CD14-positive monocyte (primary cell): ENCODE measurements at regions not wholly inside any gene's neighbourhood (a gene's known extent, or its start where the extent isn't known, plus 50 kb on each side); places are given as distances from the start of the nearest gene placed in this dataset.

Experiments used
- DNase-seq, 3 donors: peaks; one replicate each; pipeline ENCODE4 v3.0.0-alpha.2; 2011 to 2022
- H2AFZ ChIP-seq: 2 replicates; pipeline ENCODE4 v1.6.0; 2012; ENCODE audit warnings: mild to moderate bottlenecking, low read depth, low read length, inconsistent platforms; ENCODE audit not compliant: insufficient read depth, poor library complexity, severe bottlenecking
- H3K27ac ChIP-seq, 2 donors: 1 replicate in 1 of 2; 2 replicates in 1 of 2; pipeline ENCODE4 v1.5.1; 2012 to 2013; ENCODE audit warnings: low read length in 2 of 2, control low read depth in 1 of 2, inconsistent platforms in 1 of 2, low read depth in 1 of 2, mild to moderate bottlenecking in 1 of 2
- H3K27me3 ChIP-seq, 2 donors: one replicate each; pipeline versions ENCODE4 v1.6.0 to v1.6.1; 2011 to 2013; ENCODE audit warnings: low read length in 2 of 2; ENCODE audit not compliant: control insufficient read depth in 2 of 2, insufficient read depth in 2 of 2
- H3K36me3 ChIP-seq, 2 donors: replicated peaks in 1 of 2; 1 replicate in 1 of 2; 2 replicates in 1 of 2; pipeline versions ENCODE4 v1.5.1 to v1.6.1; 2012 to 2013; ENCODE audit warnings: low read length in 2 of 2, control low read depth in 1 of 2, inconsistent platforms in 1 of 2, mild to moderate bottlenecking in 1 of 2; ENCODE audit not compliant: insufficient read depth in 2 of 2, control insufficient read depth in 1 of 2
- H3K4me1 ChIP-seq, 2 donors: 1 replicate in 1 of 2; 2 replicates in 1 of 2; pipeline versions ENCODE4 v1.5.1 to v1.6.1; 2012 to 2013; ENCODE audit warnings: low read length in 2 of 2, control low read depth in 1 of 2, inconsistent platforms in 1 of 2, mild to moderate bottlenecking in 1 of 2, moderate library complexity in 1 of 2; ENCODE audit not compliant: insufficient read depth in 2 of 2, control insufficient read depth in 1 of 2
- H3K4me2 ChIP-seq: replicated peaks from 2 replicates; pipeline ENCODE3; 2012; ENCODE audit warnings: low read length, moderate library complexity, mild to moderate bottlenecking; ENCODE audit not compliant: poor library complexity, severe bottlenecking; ENCODE audit errors: extremely low read depth
- H3K4me3 ChIP-seq, 3 experiments: fragments of 200-600 bp in 1 of 3; sonication (generic) in 1 of 3; replicated peaks in 1 of 3; 1 replicate in 2 of 3; 2 replicates in 1 of 3; pipeline ENCODE4 v1.5.1; 2011 to 2013; ENCODE audit warnings: low read length in 3 of 3, mild to moderate bottlenecking in 3 of 3, control low read depth in 2 of 3, low read depth in 2 of 3, inconsistent platforms in 1 of 3, moderate library complexity in 1 of 3
- H3K79me2 ChIP-seq: 2 replicates; pipeline ENCODE4 v1.6.0; 2012; ENCODE audit warnings: mild to moderate bottlenecking, control low read depth, inconsistent platforms, low read length, moderate library complexity; ENCODE audit not compliant: insufficient read depth
- H3K9ac ChIP-seq: 2 replicates; pipeline ENCODE4 v1.6.0; 2017; ENCODE audit warnings: low read length, mild to moderate bottlenecking; ENCODE audit not compliant: insufficient read depth, poor library complexity, severe bottlenecking
- H3K9me3 ChIP-seq, 2 donors: replicated peaks in 1 of 2; 1 replicate in 1 of 2; 2 replicates in 1 of 2; pipeline versions ENCODE4 v1.5.1 to v1.6.1; 2012 to 2013; ENCODE audit warnings: low read length in 2 of 2, control low read depth in 1 of 2; ENCODE audit not compliant: control insufficient read depth in 1 of 2, insufficient read depth in 1 of 2
- H4K20me1 ChIP-seq: 2 replicates; pipeline ENCODE4 v1.6.0; 2012; ENCODE audit warnings: mild to moderate bottlenecking, low read length, control low read depth, moderate library complexity; ENCODE audit not compliant: insufficient read depth
- H3K27ac Mint-ChIP-seq, 7 donors: one replicate each; pipeline ENCODE4 v1.8.0; 2020; ENCODE audit warnings: mild to moderate bottlenecking in 7 of 7, mixed read lengths in 7 of 7, moderate library complexity in 6 of 7, inconsistent platforms in 2 of 7
- H3K27me3 Mint-ChIP-seq, 3 donors: one replicate each; pipeline ENCODE4 v1.8.0; 2021 to 2022; ENCODE audit warnings: low read depth in 3 of 3, mild to moderate bottlenecking in 3 of 3, mixed read lengths in 3 of 3, moderate library complexity in 3 of 3, inconsistent platforms in 1 of 3
- H3K36me3 Mint-ChIP-seq, 2 donors: one replicate each; pipeline ENCODE4 v1.8.0; 2020; ENCODE audit warnings: mixed read lengths in 2 of 2, inconsistent platforms in 1 of 2, mild to moderate bottlenecking in 1 of 2
- H3K4me1 Mint-ChIP-seq: one replicate; pipeline ENCODE4 v1.8.0; 2020; ENCODE audit warnings: mild to moderate bottlenecking, mixed read lengths
- H3K4me3 Mint-ChIP-seq, 2 donors: one replicate each; pipeline ENCODE4 v1.8.0; 2020; ENCODE audit warnings: mild to moderate bottlenecking in 2 of 2, mixed read lengths in 2 of 2, moderate library complexity in 1 of 2
- H3K9me3 Mint-ChIP-seq, 7 donors: one replicate each; pipeline ENCODE4 v1.8.0; 2020 to 2022; ENCODE audit warnings: mixed read lengths in 7 of 7, mild to moderate bottlenecking in 6 of 7, moderate library complexity in 6 of 7, inconsistent platforms in 2 of 7
- CTCF ChIP-seq: fragments of 200-600 bp; IDR thresholded peaks from one replicate; pipeline ENCODE4 v1.8.0; 2022; ENCODE audit warnings: antibody characterized with exemption, mild to moderate bottlenecking
- WGBS: methylation state at CpG from one replicate; pipeline ENCODE4 v1.1.5; 2013; ENCODE audit warnings: missing lambda C conversion rate; ENCODE audit not compliant: insufficient coverage; 5-methylcytosine and 5-hydroxymethylcytosine counted together
- intact Hi-C, 2 donors: fragments of 100-400 bp; cut with micrococcal nuclease; formaldehyde crosslinking; loops; one replicate each; pipeline versions ENCODE4 v1.15.0 to v1.15.1; 2023

- Mint-ChIP-seq H3K27me3 (peaks cover 3 to 23% (median 5%) of the 10 kb centered on the region in 3 donors), H3K4me1 (no peaks in the 10 kb centered on the region), H3K36me3 (no peaks in the 10 kb centered on the region), H3K27ac (peak overlapping the region in 2 of 7 donors; percentile 25 to 33), H3K9me3 (peaks cover 0 to 1% (median 0%) of the 10 kb centered on the region in 7 donors), H3K4me3 (no peak overlapping the region)
- no peak for DNase-seq
- Histone ChIP-seq H3K27me3 (peaks cover 0 to 2% of the 10 kb centered on the region in 2 donors), H3K4me2 (no peak overlapping the region), H2AFZ (no peak overlapping the region), H4K20me1 (no peaks in the 10 kb centered on the region), H3K4me1 (no peaks in the 10 kb centered on the region), H3K36me3 (no peaks in the 10 kb centered on the region), H3K27ac (no peak overlapping the region), H3K9ac (no peak overlapping the region), H3K4me3 (no peak overlapping the region), H3K9me3 (no peaks in the 10 kb centered on the region), H3K79me2 (no peaks in the 10 kb centered on the region)
- intact Hi-C loops, result no loop called here
- no peak for TF ChIP-seq CTCF
- WGBS, result 85% methylated on average over 5 of the region's 7 CpGs
Measured at GRCh38 chr15:94665676-94666441, 434.5 kb downstream of the MCTP2 start.

GRCh38 chr15:94666553-94666952, 435.2 kb downstream of the MCTP2 start:
- H3K27ac Mint-ChIP-seq, result no peak overlapping the region
- Histone ChIP-seq H3K9ac (no peak overlapping the region), H3K27me3 (peaks cover 0 to 2% of the 10 kb centered on the region in 2 donors), H3K4me1 (no peaks in the 10 kb centered on the region), H4K20me1 (no peaks in the 10 kb centered on the region), H2AFZ (no peak overlapping the region), H3K4me2 (no peak overlapping the region), H3K9me3 (no peaks in the 10 kb centered on the region), H3K4me3 (no peak overlapping the region), H3K27ac (no peak overlapping the region), H3K79me2 (no peaks in the 10 kb centered on the region), H3K36me3 (no peaks in the 10 kb centered on the region)
- no peaks in the 10 kb centered on the region for H3K36me3 Mint-ChIP-seq
- peaks cover 0 to 1% (median 0%) of the 10 kb centered on the region in 7 donors for H3K9me3 Mint-ChIP-seq
- no peak for DNase-seq
- H3K4me3 Mint-ChIP-seq, result no peak overlapping the region
- WGBS, result 64% methylated on average over 5 of the region's 5 CpGs
- peaks cover 3 to 23% (median 6%) of the 10 kb centered on the region in 3 donors for H3K27me3 Mint-ChIP-seq
- no peak for TF ChIP-seq CTCF
- no peaks in the 10 kb centered on the region for H3K4me1 Mint-ChIP-seq
- intact Hi-C loops, result no loop called here
